ENCODE measurements at regions not wholly inside any gene's neighbourhood (a gene's known extent, or its start where the extent isn't known, plus 50 kb on each side); places are given as distances from the start of the nearest gene placed in this dataset.
A peak's percentile ranks its signal among the peaks of the same experiment; 100 is the strongest.
"Not testable (repeated sequence)": the region's sequence is repeated elsewhere in the genome, so short reads cannot be mapped to it uniquely, and the experiment has no call there.

DNA sequence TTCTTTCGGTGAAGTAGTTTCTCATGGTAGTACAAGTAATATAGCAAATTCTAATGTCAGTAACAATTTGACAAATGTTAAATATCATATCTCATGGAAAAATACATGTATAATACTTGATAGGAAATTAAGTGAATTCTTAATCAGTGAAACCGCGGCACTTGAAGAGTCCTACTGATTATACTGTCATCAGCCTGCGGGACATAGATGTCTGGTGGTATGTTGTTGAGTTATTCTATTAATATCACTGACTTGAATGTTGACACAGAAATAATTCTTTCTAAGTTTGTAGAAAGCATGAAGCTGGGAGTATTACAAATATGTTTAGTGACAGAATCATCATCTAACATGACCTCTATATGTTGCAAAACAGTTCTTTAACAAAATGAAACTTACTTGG lies 479.8 kb upstream of the IMPG1 start:
- Histone ChIP-seq H3K36me3 (replicated peaks; ENCODE audit: control insufficient read depth, insufficient read depth, low read length) (no peaks in the 10 kb centered on the region), H3K4me3 (ENCODE audit: insufficient read depth, low read depth, low read length) (no peak overlapping the region), H3K27me3 (ENCODE audit: control insufficient read depth, insufficient read depth, low read length) (no peaks in the 10 kb centered on the region)
- DNase-seq = no peak

GRCh38 chr6:76533661-76534060 lies 461.2 kb upstream of the IMPG1 start:
- Histone ChIP-seq H3K36me3 (replicated peaks; ENCODE audit: control insufficient read depth, insufficient read depth, low read length) (no peaks in the 10 kb centered on the region), H3K27me3 (ENCODE audit: control insufficient read depth, insufficient read depth, low read length) (no peaks in the 10 kb centered on the region), H3K4me3 (ENCODE audit: insufficient read depth, low read depth, low read length) (no peak overlapping the region)
- no peak for DNase-seq

DNA sequence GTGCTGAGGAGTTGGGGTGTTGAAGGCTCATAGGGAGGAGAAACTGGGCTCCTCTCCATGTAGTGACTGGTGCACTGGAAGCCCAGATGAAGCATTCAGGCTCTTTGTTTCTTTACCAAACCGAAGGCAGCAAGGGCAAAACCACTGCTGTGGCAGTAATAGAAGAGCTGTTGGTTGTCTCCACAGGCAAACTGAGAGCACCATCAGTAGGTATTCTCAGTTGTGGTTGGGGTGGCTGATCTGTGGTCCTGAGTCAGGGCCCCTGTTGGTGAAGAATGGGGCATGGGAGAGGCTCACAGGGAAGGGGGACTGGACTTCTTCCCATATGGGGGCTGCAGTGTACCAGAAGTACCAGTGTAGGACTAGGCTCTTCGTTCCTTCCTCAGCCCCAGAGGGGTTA lies 460.2 kb upstream of the IMPG1 start:
- Histone ChIP-seq H3K36me3 (replicated peaks; ENCODE audit: control insufficient read depth, insufficient read depth, low read length) (no peaks in the 10 kb centered on the region), H3K27me3 (ENCODE audit: control insufficient read depth, insufficient read depth, low read length) (no peaks in the 10 kb centered on the region), H3K4me3 (ENCODE audit: insufficient read depth, low read depth, low read length) (no peak overlapping the region)
- no peak for DNase-seq

GRCh38 chr6:76518443-76518842 lies 446.0 kb upstream of the IMPG1 start:
- H3K36me3 ChIP-seq (replicated peaks; ENCODE audit: control insufficient read depth, insufficient read depth, low read length) = no peaks in the 10 kb centered on the region
- H3K4me3 ChIP-seq (ENCODE audit: insufficient read depth, low read depth, low read length) = no peak overlapping the region
- DNase-seq = no peak
- no peaks in the 10 kb centered on the region for H3K27me3 ChIP-seq (ENCODE audit: control insufficient read depth, insufficient read depth, low read length)

DNA sequence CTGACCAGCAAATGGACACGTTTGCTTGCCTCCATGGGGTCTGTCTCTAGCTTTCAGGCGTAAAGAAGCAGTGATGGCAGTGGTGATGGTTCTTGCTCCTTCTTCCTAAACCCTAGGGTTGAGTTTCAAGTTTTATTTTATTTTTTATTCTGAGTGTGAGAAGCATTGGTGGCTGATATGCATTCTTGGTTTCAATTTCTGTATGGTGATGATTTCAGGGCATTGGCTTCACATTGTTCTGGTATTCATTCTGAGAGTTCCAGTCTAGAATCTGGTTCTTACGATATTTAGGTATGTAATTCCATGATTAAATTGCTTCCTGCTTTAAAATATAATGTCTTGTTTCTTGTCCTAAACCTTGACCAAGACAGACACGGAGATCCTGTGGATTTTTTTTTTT lies 444.5 kb upstream of the IMPG1 start:
- no peak for DNase-seq
- no peak overlapping the region for H3K4me3 ChIP-seq (ENCODE audit: insufficient read depth, low read depth, low read length)
- H3K27me3 ChIP-seq (ENCODE audit: control insufficient read depth, insufficient read depth, low read length) = no peaks in the 10 kb centered on the region
- no peaks in the 10 kb centered on the region for H3K36me3 ChIP-seq (replicated peaks; ENCODE audit: control insufficient read depth, insufficient read depth, low read length)

DNA sequence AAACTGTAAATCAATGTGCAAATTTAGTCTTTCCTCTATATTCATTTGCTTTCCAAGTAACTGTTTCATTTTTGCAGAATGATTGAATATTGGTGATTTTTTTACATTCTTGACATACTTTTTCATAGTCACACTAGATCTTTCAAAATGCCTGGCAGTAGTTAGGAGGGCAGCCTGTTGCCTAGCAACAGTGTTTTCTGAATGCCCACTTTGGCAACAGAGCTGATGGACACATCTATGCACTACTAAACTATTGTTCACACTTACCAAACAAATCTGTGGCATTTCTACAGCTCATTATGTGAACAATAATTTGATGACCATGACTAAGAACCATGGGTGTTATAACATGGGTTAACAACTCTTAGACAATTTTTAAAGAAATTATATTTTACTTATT lies 438.0 kb upstream of the IMPG1 start:
- DNase-seq = no peak
- H3K4me3 ChIP-seq (ENCODE audit: insufficient read depth, low read depth, low read length) = no peak overlapping the region
- no peaks in the 10 kb centered on the region for H3K27me3 ChIP-seq (ENCODE audit: control insufficient read depth, insufficient read depth, low read length)
- no peaks in the 10 kb centered on the region for H3K36me3 ChIP-seq (replicated peaks; ENCODE audit: control insufficient read depth, insufficient read depth, low read length)

DNA sequence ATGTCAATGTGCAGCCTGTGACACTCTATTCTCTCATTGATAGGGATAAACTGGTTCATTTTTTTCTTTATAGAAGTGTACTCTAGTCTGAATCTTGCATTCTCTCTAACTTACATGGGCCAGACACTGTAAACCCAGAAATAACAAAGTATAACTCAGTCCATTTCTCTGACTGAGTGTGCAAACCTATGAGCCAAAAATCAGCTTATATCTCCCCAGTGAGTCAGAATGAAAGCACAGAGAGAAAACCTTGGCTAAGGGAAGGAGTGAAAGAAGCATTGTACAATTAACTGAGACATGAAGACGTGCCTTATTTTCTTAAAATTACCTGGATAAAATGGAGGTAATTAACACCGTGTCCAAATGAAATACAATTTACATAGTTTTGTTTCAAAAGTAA lies 436.9 kb upstream of the IMPG1 start:
- Histone ChIP-seq H3K4me3 (ENCODE audit: insufficient read depth, low read depth, low read length) (no peak overlapping the region), H3K27me3 (ENCODE audit: control insufficient read depth, insufficient read depth, low read length) (no peaks in the 10 kb centered on the region), H3K36me3 (replicated peaks; ENCODE audit: control insufficient read depth, insufficient read depth, low read length) (no peaks in the 10 kb centered on the region)
- DNase-seq = no peak

- no peak for DNase-seq
- H3K4me3 ChIP-seq (ENCODE audit: insufficient read depth, low read depth, low read length) = no peak overlapping the region
- H3K27me3 ChIP-seq (ENCODE audit: control insufficient read depth, insufficient read depth, low read length) = no peaks in the 10 kb centered on the region
- H3K36me3 ChIP-seq (replicated peaks; ENCODE audit: control insufficient read depth, insufficient read depth, low read length) = no peaks in the 10 kb centered on the region
These were observed 434.3 kb upstream of the IMPG1 start for GRCh38 chr6:76506808-76507207.

- DNase-seq = no peak
- Histone ChIP-seq H3K4me3 (ENCODE audit: insufficient read depth, low read depth, low read length) (no peak overlapping the region), H3K36me3 (replicated peaks; ENCODE audit: control insufficient read depth, insufficient read depth, low read length) (no peaks in the 10 kb centered on the region), H3K27me3 (ENCODE audit: control insufficient read depth, insufficient read depth, low read length) (no peaks in the 10 kb centered on the region)
These were observed 423.4 kb upstream of the IMPG1 start for GRCh38 chr6:76495909-76496308.

DNA sequence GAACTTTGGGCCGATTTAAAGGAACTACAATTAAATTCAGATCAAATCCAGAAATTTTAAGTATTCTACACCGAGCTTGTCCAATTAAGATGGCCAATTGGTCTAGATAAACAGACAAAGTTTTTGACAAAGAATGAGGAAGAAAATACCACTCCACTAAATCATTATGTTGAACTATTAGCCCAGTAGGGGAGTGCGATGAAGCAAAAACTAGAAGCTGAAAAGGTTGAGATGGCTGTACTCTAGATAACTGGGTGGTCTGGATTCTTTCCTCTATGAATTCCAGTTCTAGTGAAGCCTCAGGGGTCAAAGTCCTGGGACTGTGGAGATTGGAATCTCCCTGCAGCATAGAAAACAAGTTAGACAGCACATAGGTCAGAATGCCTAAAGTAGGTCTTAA lies 418.9 kb upstream of the IMPG1 start:
- not testable (repeated sequence) for H3K4me3 ChIP-seq (ENCODE audit: insufficient read depth, low read depth, low read length); H3K36me3 ChIP-seq (replicated peaks; ENCODE audit: control insufficient read depth, insufficient read depth, low read length); H3K27me3 ChIP-seq (ENCODE audit: control insufficient read depth, insufficient read depth, low read length); DNase-seq

- Histone ChIP-seq H3K36me3 (replicated peaks; ENCODE audit: control insufficient read depth, insufficient read depth, low read length) (no peaks in the 10 kb centered on the region), H3K27me3 (ENCODE audit: control insufficient read depth, insufficient read depth, low read length) (no peaks in the 10 kb centered on the region), H3K4me3 (ENCODE audit: insufficient read depth, low read depth, low read length) (no peak overlapping the region)
- DNase-seq = no peak
These were observed 418.0 kb upstream of the IMPG1 start for GRCh38 chr6:76490456-76490855.

DNA sequence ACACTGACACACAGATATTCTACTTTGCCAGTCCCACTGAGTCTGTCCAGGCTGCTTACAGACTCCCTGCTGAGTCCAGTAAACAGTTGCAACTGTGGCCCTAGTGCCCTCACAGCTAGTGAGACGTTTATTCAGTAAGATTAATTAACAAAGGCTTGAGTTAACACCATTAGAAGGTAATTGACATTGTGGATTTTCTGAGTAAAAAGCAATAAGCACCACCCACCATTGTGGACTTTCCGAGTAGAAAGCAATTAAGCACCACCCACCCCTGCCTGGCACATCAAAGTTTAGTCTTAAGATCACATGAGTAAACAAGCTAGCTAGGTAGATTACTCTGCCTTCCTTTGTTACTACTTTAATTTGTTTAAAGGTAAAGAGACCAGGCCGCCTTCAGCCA lies 408.6 kb upstream of the IMPG1 start:
- no peaks in the 10 kb centered on the region for H3K27me3 ChIP-seq (ENCODE audit: control insufficient read depth, insufficient read depth, low read length)
- H3K4me3 ChIP-seq (ENCODE audit: insufficient read depth, low read depth, low read length) = no peak overlapping the region
- peak; percentile 4 for DNase-seq
- H3K36me3 ChIP-seq (replicated peaks; ENCODE audit: control insufficient read depth, insufficient read depth, low read length) = no peaks in the 10 kb centered on the region

- no peaks in the 10 kb centered on the region for H3K27me3 ChIP-seq (ENCODE audit: control insufficient read depth, insufficient read depth, low read length)
- H3K4me3 ChIP-seq (ENCODE audit: insufficient read depth, low read depth, low read length) = no peak overlapping the region
- no peaks in the 10 kb centered on the region for H3K36me3 ChIP-seq (replicated peaks; ENCODE audit: control insufficient read depth, insufficient read depth, low read length)
- no peak for DNase-seq
These were observed 400.4 kb upstream of the IMPG1 start for GRCh38 chr6:76472858-76473257.

DNA sequence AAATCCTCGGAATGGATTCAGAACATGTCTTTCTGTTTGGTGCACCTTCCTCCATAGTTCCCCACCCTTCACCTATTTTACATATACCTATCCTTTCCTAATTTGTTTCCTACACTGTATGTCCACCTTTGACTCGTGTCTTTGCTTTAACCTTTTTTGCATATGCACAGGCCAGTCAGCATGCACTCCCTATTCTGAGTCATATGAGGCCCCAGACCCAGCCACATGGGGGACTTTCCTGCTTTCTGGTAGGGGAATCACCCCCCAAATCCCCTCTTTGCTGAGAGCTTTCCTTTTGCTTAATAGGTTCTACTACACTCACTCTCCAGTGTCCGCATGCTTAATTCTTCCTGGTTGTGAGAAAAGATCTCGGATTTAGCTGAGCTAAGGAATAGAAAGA lies 393.8 kb upstream of the IMPG1 start:
- DNase-seq = no peak
- no peaks in the 10 kb centered on the region for H3K27me3 ChIP-seq (ENCODE audit: control insufficient read depth, insufficient read depth, low read length)
- no peak overlapping the region for H3K4me3 ChIP-seq (ENCODE audit: insufficient read depth, low read depth, low read length)
- no peaks in the 10 kb centered on the region for H3K36me3 ChIP-seq (replicated peaks; ENCODE audit: control insufficient read depth, insufficient read depth, low read length)

DNA sequence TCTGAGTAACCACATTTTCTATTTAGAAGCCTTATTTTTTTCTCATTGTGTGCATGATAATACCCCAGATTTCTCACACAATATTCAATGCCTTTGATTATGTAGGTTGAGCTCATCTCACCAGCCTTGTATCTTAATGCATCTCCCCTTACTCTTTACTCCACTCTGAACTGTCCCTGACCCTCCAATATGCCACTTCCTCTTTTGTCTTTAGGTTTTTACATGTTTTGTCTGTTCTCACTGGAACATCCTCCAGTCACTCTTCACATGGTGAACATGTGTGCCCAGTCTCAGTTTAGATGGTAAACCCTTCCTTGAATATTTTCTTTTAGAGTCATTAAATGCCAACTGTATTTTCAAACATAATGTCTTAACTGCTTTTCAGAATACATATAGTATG lies 392.9 kb upstream of the IMPG1 start:
- no peak for DNase-seq
- Histone ChIP-seq H3K36me3 (replicated peaks; ENCODE audit: control insufficient read depth, insufficient read depth, low read length) (no peaks in the 10 kb centered on the region), H3K27me3 (ENCODE audit: control insufficient read depth, insufficient read depth, low read length) (no peaks in the 10 kb centered on the region), H3K4me3 (ENCODE audit: insufficient read depth, low read depth, low read length) (no peak overlapping the region)

DNA sequence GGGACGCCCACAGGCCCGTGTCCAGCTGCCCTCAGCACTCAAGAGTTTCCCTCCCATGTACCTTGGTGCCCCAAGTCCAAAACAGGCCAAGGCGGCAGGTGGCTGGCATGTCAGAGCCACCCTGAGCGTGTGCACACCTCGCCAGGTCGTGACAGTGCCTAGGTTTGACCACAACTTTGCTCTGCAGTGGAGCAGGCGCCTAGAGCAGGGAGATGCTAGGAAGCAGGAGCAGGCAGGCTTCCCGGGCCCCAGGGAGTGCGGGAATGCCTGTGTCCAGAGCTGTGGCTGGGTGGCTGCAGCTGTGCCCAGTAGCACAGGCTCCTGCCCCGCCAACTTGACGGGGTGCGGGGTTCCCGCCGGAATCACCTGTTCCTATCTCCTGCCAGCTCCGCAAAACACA lies 380.8 kb upstream of the IMPG1 start:
- DNase-seq = peak; percentile 15
- H3K4me3 ChIP-seq (ENCODE audit: insufficient read depth, low read depth, low read length) = no peak overlapping the region
- H3K27me3 ChIP-seq (ENCODE audit: control insufficient read depth, insufficient read depth, low read length) = no peaks in the 10 kb centered on the region
- H3K36me3 ChIP-seq (replicated peaks; ENCODE audit: control insufficient read depth, insufficient read depth, low read length) = no peaks in the 10 kb centered on the region

Data from H7 (cell line).